GM12878 (cell line): ENCODE measurements at regions not wholly inside any gene's neighbourhood (a gene's known extent, or its start where the extent isn't known, plus 50 kb on each side); places are given as distances from the start of the nearest gene placed in this dataset.

Experiments used
- ATAC-seq: fragments of 200-7000 bp; cut with Tn5 transposase; 3 replicates; pipeline ENCODE4 v1.9.1; 2020; ENCODE audit warnings: mild to moderate bottlenecking, moderate library complexity
- BruUV-seq: library from RNA; stranded (reverse); fragments of 400-500 nt; replicated peaks from 2 replicates; lab custom pipeline; 2021; lab: Mats Ljungman, UMichigan
- CTCF ChIA-PET: fragments of 300-600 bp; sonication (Branson Sonifier 250); formaldehyde crosslinking; extraction: SDS; loops from one replicate; lab custom pipeline; 2021; ENCODE audit warnings: inconsistent platforms; lab: Yijun Ruan, JAX
- POLR2A ChIA-PET: fragments of 350-600 bp; formaldehyde crosslinking; extraction: SDS; loops from one replicate; lab custom pipeline; 2021; ENCODE audit warnings: inconsistent platforms; lab: Charles Lee
- RAD21 ChIA-PET: fragments of 300-600 bp; sonication (Branson Sonifier 250); formaldehyde crosslinking; loops from one replicate; lab custom pipeline; 2023; ENCODE audit warnings: antibody characterized with exemption; ENCODE audit not compliant: unreplicated experiment; lab: Charles Lee
- SMC1A ChIA-PET: fragments of 300-600 bp; sonication (Branson Sonifier 250); formaldehyde crosslinking; loops from one replicate; lab custom pipeline; 2023; ENCODE audit not compliant: unreplicated experiment, uncharacterized antibody; lab: Charles Lee
- DNase-seq: peaks from one replicate; pipeline ENCODE4 v3.0.0-alpha.2; 2011; ENCODE audit warnings: low read depth, low spot score
- FAIRE-seq: peaks from 3 replicates; lab custom pipeline; 2011; peaks lifted over from hg19 to GRCh38; lab: Jason Lieb, UNC
- H2AFZ ChIP-seq: 2 replicates; pipeline ENCODE4 v1.6.0; 2011; ENCODE audit warnings: low read depth, low read length, control low read depth; ENCODE audit not compliant: control insufficient read depth
- H3K27ac ChIP-seq: 2 replicates; pipeline ENCODE4 v1.5.1; 2011; ENCODE audit warnings: control low read depth; ENCODE audit not compliant: control insufficient read depth, insufficient read depth
- H3K27me3 ChIP-seq, 2 experiments: replicated peaks in 1 of 2; 2 replicates each; pipeline versions ENCODE4 v1.6.0 to v1.6.1; 2011; ENCODE audit warnings: low read length in 1 of 2; ENCODE audit not compliant: control insufficient read depth in 2 of 2, insufficient read depth in 2 of 2
- H3K36me3 ChIP-seq, 2 experiments: 2 replicates each; pipeline ENCODE4 v1.5.1; 2011; ENCODE audit warnings: low read length in 1 of 2; ENCODE audit not compliant: control insufficient read depth in 2 of 2, insufficient read depth in 2 of 2
- H3K4me1 ChIP-seq: 2 replicates; pipeline ENCODE4 v1.6.1; 2011; ENCODE audit warnings: mild to moderate bottlenecking, low read length, moderate library complexity, mixed read lengths; ENCODE audit not compliant: control insufficient read depth, insufficient read depth
- H3K4me2 ChIP-seq: 2 replicates; pipeline ENCODE4 v1.6.0; 2011; ENCODE audit warnings: control low read depth; ENCODE audit not compliant: control insufficient read depth, insufficient read depth
- H3K4me3 ChIP-seq: fragments of 200-600 bp; sonication (generic); 2 replicates; pipeline ENCODE4 v1.5.1; 2016
- H3K79me2 ChIP-seq: 2 replicates; pipeline ENCODE4 v1.6.0; 2011; ENCODE audit warnings: low read length; ENCODE audit not compliant: control insufficient read depth, insufficient read depth
- H3K9ac ChIP-seq: 2 replicates; pipeline ENCODE4 v1.8.0; 2011; ENCODE audit warnings: low read length, control low read depth, mixed read lengths; ENCODE audit not compliant: control insufficient read depth, insufficient read depth
- H3K9me3 ChIP-seq: replicated peaks from 3 replicates; pipeline ENCODE4 v1.5.1; 2011; ENCODE audit warnings: mild to moderate bottlenecking, low read length; ENCODE audit not compliant: control insufficient read depth, insufficient read depth
- H4K20me1 ChIP-seq: 2 replicates; pipeline ENCODE4 v1.6.0; 2011; ENCODE audit not compliant: control insufficient read depth, insufficient read depth
- BCLAF1 ChIP-seq: fragments of 450-650 bp; IDR thresholded peaks from 2 replicates; pipeline ENCODE4 v1.6.1; 2017; ENCODE audit warnings: antibody characterized with exemption, mild to moderate bottlenecking, moderate library complexity
- EED ChIP-seq: sonication (generic); IDR thresholded peaks from 2 replicates; pipeline ENCODE4 v1.6.1; 2016; ENCODE audit warnings: antibody characterized with exemption, low read depth
- EGR1 ChIP-seq, 2 experiments: IDR thresholded peaks; 1 replicate in 1 of 2; 2 replicates in 1 of 2; pipeline ENCODE4 v1.6.1; 2011 to 2012; ENCODE audit warnings: low read depth in 2 of 2, low read length in 2 of 2, borderline replicate concordance in 1 of 2, mild to moderate bottlenecking in 1 of 2, moderate library complexity in 1 of 2
- MYC ChIP-seq: IDR thresholded peaks from 2 replicates; pipeline ENCODE4 v1.6.1; 2011; ENCODE audit warnings: mild to moderate bottlenecking, low read length, moderate library complexity, inconsistent platforms; ENCODE audit not compliant: insufficient read depth, insufficient replicate concordance, insufficient read length, severe bottlenecking
- NBN ChIP-seq: fragments of 450-650 bp; IDR thresholded peaks from 2 replicates; pipeline ENCODE4 v1.6.1; 2016
- NFXL1 ChIP-seq: fragments of 450-650 bp; IDR thresholded peaks from 2 replicates; pipeline ENCODE4 v1.6.1; 2017; ENCODE audit warnings: antibody characterized with exemption, mild to moderate bottlenecking, borderline replicate concordance
- NR2F1 ChIP-seq: fragments of 450-650 bp; conservative IDR thresholded peaks from 2 replicates; pipeline ENCODE4 v1.6.1; 2017; ENCODE audit warnings: mild to moderate bottlenecking
- PAX8 ChIP-seq: fragments of 450-650 bp; IDR thresholded peaks from 2 replicates; pipeline ENCODE4 v1.6.1; 2017; ENCODE audit warnings: mild to moderate bottlenecking, moderate library complexity
- RAD21 ChIP-seq: IDR thresholded peaks from 2 replicates; pipeline ENCODE4 v1.6.1; 2011; ENCODE audit warnings: mild to moderate bottlenecking, low read depth, low read length, moderate library complexity; ENCODE audit not compliant: insufficient read depth
- SREBF1 ChIP-seq: IDR thresholded peaks from 2 replicates; pipeline ENCODE4 v1.6.1; 2012; ENCODE audit warnings: mild to moderate bottlenecking, low read length
- STAT1 ChIP-seq: fragments of 450-650 bp; conservative IDR thresholded peaks from 2 replicates; pipeline ENCODE4 v1.6.1; 2014; ENCODE audit warnings: antibody characterized with exemption, mild to moderate bottlenecking
- WGBS: methylation state at CpG from one replicate; pipeline ENCODE4 v1.1.6; 2016; ENCODE audit warnings: low lambda C conversion rate; ENCODE audit not compliant: insufficient replicate concordance, insufficient coverage; ENCODE audit errors: missing lambda C conversion rate; 5-methylcytosine and 5-hydroxymethylcytosine counted together
- in situ Hi-C: fragments of 300-500 bp; cut with MboI; formaldehyde crosslinking; loops from 9 replicates; pipeline ENCODE4 v1.14.3; 2018; ENCODE audit warnings: mixed read lengths
- intact Hi-C: fragments of 100-400 bp; cut with micrococcal nuclease; formaldehyde crosslinking; loops from one replicate; pipeline ENCODE4 v1.14.2; 2022; ENCODE audit not compliant: unreplicated experiment

- H3K9ac ChIP-seq: no peak overlapping the region
- BruUV-seq: no TSS peak
- 49% methylated on average over 6 of the region's 6 CpGs for WGBS
- TF ChIP-seq RAD21 (no peak), EGR1 (IDR thresholded peaks at IDR 0.05; ENCODE audit: borderline replicate concordance in 1 of 2, low read depth in 2 of 2, low read length in 2 of 2) (no peak), STAT1 (no peak)
- no peaks in the 10 kb centered on the region for H3K36me3 ChIP-seq
- no peak overlapping the region for H3K4me3 ChIP-seq
- H3K9me3 ChIP-seq: no peaks in the 10 kb centered on the region
- no peaks in the 10 kb centered on the region for H4K20me1 ChIP-seq
- no peaks in the 10 kb centered on the region for H3K4me1 ChIP-seq
- H3K79me2 ChIP-seq: no peaks in the 10 kb centered on the region
- in situ Hi-C loops: no loop called here
- no peak overlapping the region for H3K4me2 ChIP-seq
- POLR2A ChIA-PET: no interaction called here
- FAIRE-seq: no peak
- no peaks in the 10 kb centered on the region for H3K27me3 ChIP-seq
- RAD21 ChIA-PET: no interaction called here
- H2AFZ ChIP-seq: no peak overlapping the region
- DNase-seq: no peak
- no peak overlapping the region for H3K27ac ChIP-seq
- ATAC-seq: no peak
- intact Hi-C loops: no loop called here
- CTCF ChIA-PET: no interaction called here
- SMC1A ChIA-PET: no interaction called here
These were observed 97.3 kb upstream of the FBN2 start for GRCh38 chr5:128635379-128635778.

- no peaks in the 10 kb centered on the region for H4K20me1 ChIP-seq
- DNase-seq (no peak), ATAC-seq (no peak), FAIRE-seq (no peak)
- H3K9me3 ChIP-seq: no peaks in the 10 kb centered on the region
- POLR2A ChIA-PET: no interaction called here
- in situ Hi-C loops: no loop called here
- no peaks in the 10 kb centered on the region for H3K79me2 ChIP-seq
- TF ChIP-seq PAX8: no peak
- no peak for TF ChIP-seq BCLAF1
- TF ChIP-seq NBN: no peak
- no peak for TF ChIP-seq NFXL1
- no peak for TF ChIP-seq MYC
- TF ChIP-seq SREBF1: no peak
- no peak for TF ChIP-seq RAD21
- TF ChIP-seq EED: no peak
- TF ChIP-seq NR2F1: no peak
- CTCF ChIA-PET: no interaction called here
- H3K9ac ChIP-seq: no peak overlapping the region
- H3K4me3 ChIP-seq: no peak overlapping the region
- H3K4me1 ChIP-seq: no peaks in the 10 kb centered on the region
- H3K27ac ChIP-seq: no peak overlapping the region
- H3K4me2 ChIP-seq: no peak overlapping the region
- SMC1A ChIA-PET: no interaction called here
- H2AFZ ChIP-seq: no peak overlapping the region
- H3K36me3 ChIP-seq: no peaks in the 10 kb centered on the region
- intact Hi-C loops: no loop called here
- BruUV-seq: no TSS peak
- WGBS: 0% methylated on average over 1 of the region's 1 CpG
- RAD21 ChIA-PET: no interaction called here
- H3K27me3 ChIP-seq: no peaks in the 10 kb centered on the region
These were observed 98.3 kb upstream of the FBN2 start for GRCh38 chr5:128636361-128636760.
